Suprapubic skin (tissue), 4 donors: ENCODE measurements at regions not wholly inside any gene's neighbourhood (a gene's known extent, or its start where the extent isn't known, plus 50 kb on each side); places are given as distances from the start of the nearest gene placed in this dataset.

ENCODE experiments used
- DNase-seq, 2 donors: peaks; one replicate each; pipeline ENCODE4 v3.0.0-alpha.2; 2019; ENCODE audit warnings: low spot score in 2 of 2
- H3K27ac ChIP-seq: fragments of 200-600 bp; sonication (generic); one replicate; pipeline ENCODE4 v1.5.1; 2019
- H3K27me3 ChIP-seq: fragments of 200-600 bp; sonication (generic); one replicate; pipeline ENCODE4 v1.5.1; 2019
- H3K36me3 ChIP-seq: fragments of 200-600 bp; sonication (generic); one replicate; pipeline ENCODE4 v1.5.1; 2019
- H3K4me1 ChIP-seq: fragments of 200-600 bp; sonication (generic); one replicate; pipeline ENCODE4 v1.5.1; 2019
- H3K4me3 ChIP-seq: fragments of 200-600 bp; sonication (generic); one replicate; pipeline ENCODE4 v1.5.1; 2019; ENCODE audit warnings: mild to moderate bottlenecking
- H3K9me3 ChIP-seq: fragments of 200-600 bp; sonication (generic); one replicate; pipeline ENCODE4 v1.5.1; 2019
- EP300 ChIP-seq: sonication (generic); formaldehyde crosslinking; IDR thresholded peaks from one replicate; pipeline ENCODE4 v1.6.1; 2017; ENCODE audit warnings: antibody characterized with exemption
- POLR2A ChIP-seq, 2 donors: fragments of 450-650 bp; IDR thresholded peaks; one replicate each; pipeline ENCODE4 v1.6.1; 2017; ENCODE audit warnings: antibody characterized with exemption in 2 of 2, mild to moderate bottlenecking in 2 of 2, moderate library complexity in 2 of 2
- POLR2AphosphoS5 ChIP-seq, 3 donors: sonication (generic); formaldehyde crosslinking; IDR thresholded peaks; one replicate each; pipeline ENCODE4 v1.6.1; 2017; ENCODE audit warnings: antibody characterized with exemption in 3 of 3
- WGBS: methylation state at CpG from one replicate; pipeline ENCODE4 v1.1.5; 2018; 5-methylcytosine and 5-hydroxymethylcytosine counted together
- TF ChIP-seq, protein P1 (sequence below), 2 donors: fragments of 200-600 bp in 1 of 2; fragments of 450-650 bp in 1 of 2; sonication (generic) in 1 of 2; IDR thresholded peaks; one replicate each; pipeline ENCODE4 v1.5.1; 2016 to 2019; ENCODE audit warnings: antibody characterized with exemption in 2 of 2, mild to moderate bottlenecking in 1 of 2, moderate library complexity in 1 of 2

DNA sequence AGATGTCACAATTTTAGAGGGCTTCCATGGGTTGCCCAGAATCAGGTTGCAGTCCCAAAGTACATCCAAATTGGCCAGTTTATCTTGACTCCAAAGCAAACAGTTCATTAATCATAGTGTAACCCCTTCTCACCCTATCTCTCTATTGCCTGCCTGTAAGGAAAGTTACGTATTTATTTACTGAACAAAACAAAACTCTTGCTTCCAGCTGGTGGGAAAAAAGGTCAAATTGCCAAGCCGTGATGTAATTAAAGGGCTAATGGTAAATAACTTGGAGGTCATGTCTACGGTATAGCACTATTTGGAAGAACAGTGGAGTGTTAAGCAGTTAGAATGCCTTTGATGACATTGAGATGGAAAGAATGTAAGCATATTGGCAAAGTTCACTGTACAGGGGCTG, 214.0 kb downstream of the DLEU7 start:
- DNase-seq = no peak

DNA sequence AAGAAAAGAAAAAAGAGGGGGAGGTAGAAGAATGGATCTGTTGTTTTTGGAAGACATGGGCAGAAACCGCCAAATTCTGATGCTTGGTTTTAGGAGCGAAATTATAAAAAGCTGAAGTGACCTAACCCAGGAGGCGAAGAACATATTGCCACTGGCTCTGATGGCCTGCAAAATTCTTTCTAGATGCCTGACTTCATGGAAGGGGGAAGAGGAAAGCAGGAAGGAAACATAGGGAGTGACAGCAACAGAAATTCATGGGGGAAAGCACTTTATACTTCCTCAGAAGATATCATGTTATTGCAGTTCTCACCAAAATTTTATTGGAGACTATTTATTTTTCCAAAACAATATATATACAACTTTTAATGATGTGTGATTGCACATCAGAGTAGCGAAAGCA, 213.5 kb downstream of the DLEU7 start:
- Histone ChIP-seq H3K9me3 (no peaks in the 10 kb centered on the region), H3K36me3 (no peaks in the 10 kb centered on the region), H3K27me3 (no peaks in the 10 kb centered on the region), H3K27ac (no peak overlapping the region), H3K4me3 (no peak overlapping the region), H3K4me1 (no peaks in the 10 kb centered on the region)
- WGBS = 89% methylated on average over 4 of the region's 4 CpGs
- no peak for TF ChIP-seq POLR2AphosphoS5 (IDR thresholded peaks at IDR 0.05)
- no peak for TF ChIP-seq EP300
- TF ChIP-seq POLR2A (IDR thresholded peaks at IDR 0.05) = no peak
- TF ChIP-seq, protein P1, sequence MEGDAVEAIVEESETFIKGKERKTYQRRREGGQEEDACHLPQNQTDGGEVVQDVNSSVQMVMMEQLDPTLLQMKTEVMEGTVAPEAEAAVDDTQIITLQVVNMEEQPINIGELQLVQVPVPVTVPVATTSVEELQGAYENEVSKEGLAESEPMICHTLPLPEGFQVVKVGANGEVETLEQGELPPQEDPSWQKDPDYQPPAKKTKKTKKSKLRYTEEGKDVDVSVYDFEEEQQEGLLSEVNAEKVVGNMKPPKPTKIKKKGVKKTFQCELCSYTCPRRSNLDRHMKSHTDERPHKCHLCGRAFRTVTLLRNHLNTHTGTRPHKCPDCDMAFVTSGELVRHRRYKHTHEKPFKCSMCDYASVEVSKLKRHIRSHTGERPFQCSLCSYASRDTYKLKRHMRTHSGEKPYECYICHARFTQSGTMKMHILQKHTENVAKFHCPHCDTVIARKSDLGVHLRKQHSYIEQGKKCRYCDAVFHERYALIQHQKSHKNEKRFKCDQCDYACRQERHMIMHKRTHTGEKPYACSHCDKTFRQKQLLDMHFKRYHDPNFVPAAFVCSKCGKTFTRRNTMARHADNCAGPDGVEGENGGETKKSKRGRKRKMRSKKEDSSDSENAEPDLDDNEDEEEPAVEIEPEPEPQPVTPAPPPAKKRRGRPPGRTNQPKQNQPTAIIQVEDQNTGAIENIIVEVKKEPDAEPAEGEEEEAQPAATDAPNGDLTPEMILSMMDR (IDR thresholded peaks at IDR 0.05) = no peak
- no peak for DNase-seq

More for the DNA sequence above, 214.0 kb downstream of the DLEU7 start:
- no peaks in the 10 kb centered on the region for H3K27me3 ChIP-seq
- 93% methylated on average over 3 of the region's 3 CpGs for WGBS
- no peaks in the 10 kb centered on the region for H3K4me1 ChIP-seq
- no peak for TF ChIP-seq EP300
- TF ChIP-seq POLR2AphosphoS5 (IDR thresholded peaks at IDR 0.05) = no peak
- TF ChIP-seq POLR2A (IDR thresholded peaks at IDR 0.05) = no peak
- TF ChIP-seq, protein P1 (IDR thresholded peaks at IDR 0.05) = no peak
- H3K36me3 ChIP-seq = no peaks in the 10 kb centered on the region
- no peak overlapping the region for H3K4me3 ChIP-seq
- H3K9me3 ChIP-seq = no peaks in the 10 kb centered on the region
- H3K27ac ChIP-seq = no peak overlapping the region

DNA sequence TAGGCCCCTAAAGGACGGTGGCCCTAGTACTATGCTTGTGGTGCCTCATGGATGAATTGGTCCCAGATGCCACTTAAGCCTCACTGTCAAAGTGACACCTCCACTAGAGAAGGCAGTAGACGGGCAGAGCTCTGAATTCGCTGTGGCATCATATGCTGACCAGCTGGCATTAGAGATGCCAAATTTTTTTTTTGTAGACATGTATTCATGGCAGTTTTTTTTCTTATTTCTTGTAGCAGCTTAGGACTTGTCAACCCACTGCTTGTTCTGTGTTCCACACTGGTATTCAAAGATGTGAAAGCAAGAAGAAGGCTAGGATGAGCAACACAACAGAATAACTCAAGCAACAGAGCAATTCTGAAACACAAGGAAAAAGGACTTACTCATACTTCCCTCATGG, 212.5 kb downstream of the DLEU7 start:
- H3K27me3 ChIP-seq = no peaks in the 10 kb centered on the region
- no peaks in the 10 kb centered on the region for H3K36me3 ChIP-seq
- 76% methylated on average over 3 of the region's 3 CpGs for WGBS
- H3K4me3 ChIP-seq = no peak overlapping the region
- H3K9me3 ChIP-seq = no peaks in the 10 kb centered on the region
- no peak overlapping the region for H3K27ac ChIP-seq
- no peak for DNase-seq
- peaks cover 3% of the 10 kb centered on the region for H3K4me1 ChIP-seq
- TF ChIP-seq EP300 (no peak), POLR2A (IDR thresholded peaks at IDR 0.05) (no peak), POLR2AphosphoS5 (IDR thresholded peaks at IDR 0.05) (no peak)
- TF ChIP-seq, protein P1 (IDR thresholded peaks at IDR 0.05) = no peak

DNA sequence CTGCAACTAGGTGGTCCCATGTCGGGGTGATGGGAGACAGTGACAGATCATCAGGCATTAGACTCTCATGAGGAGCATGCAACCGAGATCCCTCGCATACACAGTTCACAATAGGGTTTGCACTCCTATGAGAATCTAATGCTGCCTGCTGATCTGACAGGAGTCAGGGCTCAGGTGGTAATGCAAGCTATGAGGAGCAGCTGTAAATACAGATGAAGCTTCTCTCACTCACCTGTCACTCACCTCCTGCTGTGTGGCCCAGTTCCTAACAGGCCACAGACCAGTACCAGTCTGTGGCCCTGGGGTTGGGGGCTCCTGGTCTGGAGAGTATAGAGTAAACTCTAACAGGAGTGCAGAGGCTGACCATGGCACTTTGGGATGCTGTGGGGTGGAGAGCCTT, 209.2 kb downstream of the DLEU7 start:
- 94% methylated on average over 3 of the region's 3 CpGs for WGBS
- H3K4me3 ChIP-seq = no peak overlapping the region

DNA sequence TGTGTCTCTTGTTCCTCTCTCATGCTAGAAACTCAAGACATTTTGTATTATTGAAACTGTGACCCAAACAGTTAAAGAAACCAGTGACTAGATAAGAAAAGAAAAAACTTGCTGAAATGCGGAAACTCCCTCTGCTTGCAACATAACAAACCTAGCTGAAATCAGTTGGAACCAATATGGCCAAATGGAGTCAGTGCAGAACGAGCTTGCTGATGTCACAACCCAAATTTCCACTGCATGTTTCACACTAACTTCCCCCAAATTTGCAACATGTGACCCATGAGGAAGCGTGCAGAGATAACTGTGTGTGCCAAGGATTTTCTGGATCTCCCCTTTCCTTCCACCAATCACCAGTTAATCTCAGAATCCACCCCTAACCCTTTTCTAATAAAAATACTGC, 208.0 kb downstream of the DLEU7 start:
- H3K27me3 ChIP-seq = no peaks in the 10 kb centered on the region
- no peaks in the 10 kb centered on the region for H3K36me3 ChIP-seq
- 38% methylated on average over 3 of the region's 3 CpGs for WGBS
- TF ChIP-seq POLR2AphosphoS5 (IDR thresholded peaks at IDR 0.05) = peak in 1 of 3 donors; percentile 76
- TF ChIP-seq POLR2A (IDR thresholded peaks at IDR 0.05) = no peak
- H3K9me3 ChIP-seq = no peaks in the 10 kb centered on the region
- peaks cover 6% of the 10 kb centered on the region for H3K4me1 ChIP-seq
- DNase-seq = peak in 1 of 2 donors; percentile 66
- no peak overlapping the region for H3K27ac ChIP-seq
- H3K4me3 ChIP-seq = no peak overlapping the region

More for the DNA sequence above, 209.2 kb downstream of the DLEU7 start:
- TF ChIP-seq, protein P1 (IDR thresholded peaks at IDR 0.05) = no peak
- TF ChIP-seq EP300 (no peak), POLR2A (IDR thresholded peaks at IDR 0.05) (no peak), POLR2AphosphoS5 (IDR thresholded peaks at IDR 0.05) (no peak)
- peaks cover 6% of the 10 kb centered on the region for H3K4me1 ChIP-seq
- H3K36me3 ChIP-seq = no peaks in the 10 kb centered on the region
- no peak for DNase-seq
- no peaks in the 10 kb centered on the region for H3K9me3 ChIP-seq
- H3K27me3 ChIP-seq = no peaks in the 10 kb centered on the region
- no peak overlapping the region for H3K27ac ChIP-seq
